CD4-positive, alpha-beta T cell treated with Interleukin-1 beta for 1 hour (primary cell): ENCODE measurements at regions not wholly inside any gene's neighbourhood (a gene's known extent, or its start where the extent isn't known, plus 50 kb on each side); places are given as distances from the start of the nearest gene placed in this dataset.
A peak's percentile ranks its signal among the peaks of the same experiment; 100 is the strongest.
"Not testable (repeated sequence)": the region's sequence is repeated elsewhere in the genome, so short reads cannot be mapped to it uniquely, and the experiment has no call there.

ENCODE experiments used
- DNase-seq, 2 donors: peaks; one replicate each; pipeline ENCODE4 v3.0.0-alpha.2; 2020 to 2022

DNA sequence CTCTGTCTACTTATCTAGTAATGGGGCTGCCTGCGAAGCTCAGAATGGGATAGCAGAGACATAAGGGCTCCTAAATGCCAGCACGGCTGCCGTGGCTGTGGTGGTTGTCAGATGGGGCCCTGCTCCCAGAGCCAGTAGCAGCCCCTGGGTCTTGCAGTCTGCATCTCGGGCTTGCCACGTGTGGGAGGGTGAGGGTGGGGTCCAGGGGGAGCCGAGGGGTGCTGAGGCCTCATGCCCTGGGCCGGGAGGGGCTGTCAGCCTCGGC lies 88.8 kb upstream of the GSE1 start:
- no peak for DNase-seq

DNA sequence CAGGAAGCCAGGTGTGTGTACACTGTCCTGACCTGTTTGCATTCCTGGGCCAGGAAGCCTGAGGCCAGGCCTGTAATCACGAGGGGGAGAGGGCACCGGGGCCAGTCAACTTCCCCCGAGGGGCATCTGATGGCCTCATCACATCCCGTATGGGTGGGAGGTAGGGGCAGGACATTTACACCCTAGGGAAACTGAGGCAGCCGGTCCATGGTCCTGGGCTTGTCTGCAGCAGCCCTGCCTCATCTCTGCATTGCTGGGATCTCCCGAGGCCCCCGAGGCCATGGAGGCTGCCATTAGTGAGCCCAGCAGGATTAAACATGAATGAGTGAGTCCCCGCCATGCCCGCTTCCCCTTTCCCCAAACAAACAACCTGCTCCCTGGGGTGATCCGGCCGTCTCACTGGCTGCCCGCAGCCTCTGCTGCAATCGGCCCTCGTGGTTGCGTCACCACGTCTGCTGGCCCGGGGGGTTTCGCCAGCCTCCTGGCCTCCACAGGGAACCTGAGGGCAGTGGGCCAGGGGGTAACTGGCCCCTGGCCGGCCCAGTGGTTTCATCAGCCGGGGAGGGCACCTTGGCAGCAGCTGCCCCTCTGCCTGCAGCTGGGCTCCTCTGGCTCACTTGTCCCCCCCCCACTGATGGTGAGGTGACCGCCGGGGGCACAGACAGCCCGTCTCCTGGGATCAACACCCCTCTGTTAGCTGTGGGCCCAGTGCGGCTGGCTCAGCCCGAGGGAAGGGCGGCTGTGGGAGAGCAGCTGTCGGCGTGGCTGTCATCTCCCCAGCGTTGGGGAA lies 88.3 kb upstream of the GSE1 start:
- peak; percentile 9 to 69 for DNase-seq

DNA sequence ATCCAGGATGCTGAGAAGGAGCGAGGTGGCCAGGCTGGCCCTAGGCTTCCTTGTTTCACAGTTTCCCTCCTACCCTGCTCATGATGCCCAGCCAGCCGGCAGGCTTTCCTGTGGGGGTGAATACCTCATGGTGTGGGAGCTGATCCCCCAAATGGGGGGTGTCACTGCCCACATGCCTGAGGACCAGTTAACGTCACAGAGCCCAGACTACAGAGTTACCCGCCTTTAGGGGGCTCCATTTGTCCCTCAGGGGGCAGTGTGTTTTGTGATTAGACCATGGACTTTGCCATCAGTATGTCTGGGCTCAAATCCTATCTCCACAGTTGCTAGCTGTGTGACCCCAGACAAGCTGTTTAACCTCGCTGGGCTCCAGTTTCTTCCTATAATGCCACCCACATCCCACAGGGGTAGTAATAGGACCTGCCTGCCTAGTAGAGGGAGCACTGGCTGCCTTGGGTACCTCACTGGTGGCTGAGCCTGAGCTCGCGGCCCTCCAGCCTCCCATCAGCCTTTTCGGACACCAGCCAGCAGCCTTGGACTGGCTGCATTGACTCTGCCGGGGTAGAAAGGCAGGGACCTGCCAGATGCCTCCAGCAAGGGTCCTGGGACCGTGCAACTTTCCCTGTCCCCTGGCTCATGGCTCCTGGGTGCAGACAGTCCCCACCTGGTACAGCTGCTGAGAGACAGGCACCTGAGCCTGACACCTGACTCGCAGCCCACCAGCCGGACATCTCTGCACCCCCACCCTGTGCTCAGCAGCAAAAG lies 87.5 kb upstream of the GSE1 start:
- no peak for DNase-seq

DNA sequence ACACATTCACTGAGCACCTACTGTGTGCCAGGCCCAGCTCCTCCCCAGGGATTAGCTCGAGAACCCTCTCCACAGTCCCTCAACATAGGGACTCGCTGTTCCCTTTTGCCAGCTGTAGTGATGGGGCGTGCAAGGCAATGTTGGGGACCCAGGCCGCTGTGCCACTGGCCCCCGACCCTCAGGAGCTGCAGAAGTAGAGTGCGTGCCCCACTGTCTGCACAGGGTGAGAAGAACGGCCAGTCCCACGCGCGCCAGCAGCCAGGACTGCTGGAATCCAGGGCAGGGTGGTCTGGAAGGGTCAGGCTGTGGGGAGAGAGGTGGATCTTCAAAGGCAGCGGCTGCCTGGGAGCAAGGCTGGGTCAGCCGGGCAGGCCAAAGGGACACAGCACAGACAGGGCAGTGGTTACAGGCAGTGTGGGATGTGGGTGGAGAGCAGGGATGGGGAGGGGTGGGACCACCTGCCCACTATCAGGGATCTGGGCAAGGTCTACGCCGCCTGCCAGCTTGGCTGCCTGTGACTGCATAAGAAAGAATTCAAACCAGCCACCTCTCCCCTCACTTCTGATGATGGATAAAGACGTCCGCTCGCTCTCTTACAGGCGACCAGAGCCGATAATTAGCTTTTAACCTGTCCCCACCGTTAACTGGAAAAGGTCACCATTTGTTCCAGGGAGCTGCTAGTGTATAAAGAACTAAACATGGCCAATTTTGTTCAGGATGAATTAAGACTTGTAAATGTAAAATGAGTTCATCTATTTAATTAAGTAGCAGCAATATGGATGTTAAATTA lies 86.7 kb upstream of the GSE1 start:
- DNase-seq, result no peak

DNA sequence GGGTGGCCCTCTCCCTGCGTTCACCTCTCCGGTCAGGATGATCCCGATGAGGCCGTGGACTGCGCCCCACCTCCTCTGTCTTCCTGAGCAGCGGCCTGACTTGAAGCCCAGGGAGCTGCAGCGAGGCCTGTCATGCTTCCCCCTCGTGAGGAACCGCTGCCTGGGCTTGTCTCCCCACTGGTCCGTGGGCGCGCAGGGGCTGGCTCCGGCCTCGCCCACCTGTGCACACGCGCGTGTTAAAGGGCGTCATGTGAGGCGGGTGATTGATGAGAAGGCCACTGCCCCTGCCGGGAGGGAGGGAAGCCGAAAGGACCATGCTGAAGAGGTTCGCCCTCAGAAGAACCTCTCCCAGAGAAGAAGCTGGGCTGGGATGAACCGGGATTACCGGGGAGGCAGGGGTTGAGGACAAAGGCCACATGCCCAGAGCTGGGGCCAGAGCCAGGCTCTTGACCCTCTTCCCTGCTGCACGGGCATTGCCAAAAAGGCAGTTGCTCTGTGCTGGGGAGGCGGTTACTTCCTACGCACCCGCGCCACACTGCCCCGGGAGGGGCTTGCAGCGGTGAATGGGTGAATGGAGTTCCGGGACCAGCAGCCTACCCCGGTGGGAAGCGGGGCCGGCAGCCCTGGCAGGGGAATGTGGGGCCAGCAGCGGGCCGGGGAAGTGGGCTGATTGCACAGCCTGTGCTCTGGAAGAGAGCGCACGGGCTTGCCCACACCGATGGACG lies 85.9 kb upstream of the GSE1 start:
- DNase-seq, result no peak

DNA sequence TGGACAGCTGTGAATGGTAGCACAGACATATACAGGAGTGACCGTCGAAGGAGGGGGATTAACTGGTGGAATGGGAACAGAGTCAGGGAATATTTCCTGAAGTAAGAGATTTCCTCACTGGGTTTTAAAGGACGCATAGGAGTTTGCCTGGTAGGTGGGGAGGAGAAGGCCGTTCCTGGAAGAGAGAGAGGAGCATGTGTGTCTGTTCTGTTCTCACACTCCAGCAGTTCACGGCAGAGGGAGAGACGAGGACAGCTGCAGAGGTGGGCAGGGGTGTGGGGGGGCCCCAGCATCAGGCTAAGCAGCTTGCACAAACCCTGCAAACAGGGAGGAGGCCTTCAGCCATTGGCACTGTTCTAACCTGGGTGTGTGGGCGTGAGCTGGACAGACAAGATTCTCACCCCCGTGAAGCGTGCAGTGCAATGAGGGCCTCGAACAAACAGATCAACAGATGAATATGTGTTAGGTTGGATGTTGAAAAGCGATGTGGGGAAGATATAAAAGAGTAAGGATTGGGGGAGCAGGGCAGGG lies 85.3 kb upstream of the GSE1 start:
- DNase-seq, result no peak

DNA sequence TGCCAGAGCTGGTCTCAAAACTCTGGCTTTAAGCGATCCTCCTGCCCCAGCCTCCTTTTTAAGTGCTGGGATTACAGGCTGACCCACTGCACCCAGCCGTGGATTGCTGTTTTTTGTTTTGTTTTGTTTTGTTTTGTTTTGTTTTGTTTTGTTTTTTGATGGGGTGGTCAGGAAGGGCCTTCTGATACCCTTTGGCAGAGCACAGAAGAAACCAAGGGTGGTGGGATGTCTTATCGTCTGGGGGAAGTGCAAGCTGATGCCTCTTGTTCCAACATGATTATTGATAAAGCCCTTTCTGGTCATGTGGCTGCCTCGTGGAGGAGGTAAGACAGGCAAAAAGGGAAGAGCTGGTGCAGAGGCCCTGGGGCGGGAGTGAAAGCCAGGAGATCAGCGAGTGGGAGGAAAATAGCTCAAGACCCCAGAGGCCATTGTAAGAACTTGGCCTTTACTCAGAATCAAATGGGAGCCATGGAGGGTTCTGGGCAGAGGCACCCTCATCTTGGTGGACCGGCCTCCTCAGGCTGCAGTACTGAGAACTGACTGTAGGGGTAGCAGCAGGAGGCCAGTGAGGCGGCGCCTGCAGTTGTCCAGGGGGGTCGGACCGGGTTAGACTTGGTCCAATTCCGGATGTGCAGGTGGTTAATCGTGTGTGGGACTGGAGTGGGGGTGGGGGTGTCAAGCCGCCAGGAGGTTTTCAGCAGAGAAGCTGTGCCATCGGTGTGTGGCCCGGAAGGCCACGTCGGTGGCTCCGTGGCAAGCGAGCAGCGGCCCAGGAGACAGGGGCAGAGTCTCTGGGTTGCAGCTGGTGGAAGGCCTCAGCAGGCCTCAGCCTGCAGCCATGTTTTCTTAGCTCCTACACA lies 84.4 kb upstream of the GSE1 start:
- peak; percentile 15 to 41 for DNase-seq

DNA sequence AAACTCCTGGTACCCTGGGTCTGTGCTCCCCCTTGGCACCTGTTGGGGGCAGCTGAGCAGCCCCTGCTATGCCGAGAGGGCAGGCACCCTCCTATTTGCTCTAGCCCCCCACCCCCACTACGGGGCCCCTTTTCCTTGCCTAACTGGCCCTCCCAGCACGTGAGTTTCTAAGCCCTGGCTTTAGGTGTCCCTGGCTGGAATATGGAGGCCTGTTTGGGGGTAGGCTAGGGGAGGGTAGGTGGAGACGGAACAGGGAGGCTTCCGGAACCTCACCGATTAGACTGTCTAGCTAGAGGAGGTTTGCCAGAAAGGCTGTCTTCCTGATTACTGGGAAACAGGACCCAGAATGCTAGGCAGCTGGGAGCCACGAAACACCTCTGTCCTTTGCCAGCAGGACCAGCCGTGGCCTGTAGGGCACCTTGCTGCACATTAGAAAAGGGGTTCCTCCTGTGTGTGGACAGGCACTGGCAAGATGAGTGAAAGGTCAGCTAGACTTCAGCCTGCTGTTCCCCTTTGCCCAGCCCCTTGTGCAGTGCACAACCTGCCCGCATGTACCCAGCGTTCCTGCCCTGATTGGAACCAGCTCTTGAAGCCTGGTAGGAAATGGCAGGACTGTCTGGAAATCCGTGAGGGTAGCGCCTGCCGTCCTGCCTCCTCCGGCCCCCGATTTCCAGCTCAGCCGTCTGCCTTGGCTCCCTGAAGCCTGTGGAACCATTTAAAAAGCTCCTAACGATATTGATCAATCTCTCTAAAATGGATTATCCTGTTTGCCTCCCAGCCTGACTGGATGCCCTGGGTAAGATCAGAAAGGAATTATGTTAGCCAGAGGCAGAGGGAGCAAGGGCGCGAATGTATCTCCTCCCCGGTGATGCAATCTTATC lies 83.4 kb upstream of the GSE1 start:
- no peak for DNase-seq

DNA sequence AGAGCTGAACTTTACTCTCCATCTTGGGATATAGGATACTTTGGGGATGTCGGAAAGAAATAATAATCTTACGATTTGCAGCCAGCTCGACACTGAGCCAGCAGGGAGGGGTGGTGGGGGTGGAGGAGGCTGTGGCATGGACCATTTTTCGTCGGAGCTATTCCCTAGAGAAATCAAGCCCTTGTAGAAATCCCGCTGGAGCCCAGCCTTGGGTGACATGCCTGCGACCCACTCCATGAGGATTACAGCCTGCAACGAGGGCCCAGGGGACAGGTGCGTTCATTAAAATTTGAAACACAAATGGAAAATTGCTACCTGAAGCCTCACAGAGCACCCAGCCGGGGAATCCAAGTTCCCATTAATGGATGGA lies 82.8 kb upstream of the GSE1 start:
- DNase-seq, result no peak

DNA sequence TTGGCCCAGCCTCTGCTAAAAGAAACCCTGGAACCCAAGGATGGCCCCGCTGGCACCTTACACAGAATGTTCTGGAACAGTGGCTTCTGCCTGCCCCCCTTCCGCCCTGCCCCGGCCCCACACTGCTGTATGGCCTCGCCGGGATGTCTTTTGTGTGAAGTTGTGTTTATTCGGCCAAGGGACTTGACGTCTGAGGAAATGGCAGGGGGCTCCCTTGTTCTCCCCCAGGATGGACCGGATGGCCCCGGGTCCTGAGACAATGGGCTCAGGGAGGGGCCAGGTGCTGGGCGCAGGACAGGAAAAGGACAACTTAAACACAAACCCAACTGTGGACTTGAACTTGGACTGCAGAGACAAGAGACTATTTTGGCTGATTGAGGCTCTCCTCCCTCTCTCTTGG lies 81.6 kb upstream of the GSE1 start:
- DNase-seq, result no peak

DNA sequence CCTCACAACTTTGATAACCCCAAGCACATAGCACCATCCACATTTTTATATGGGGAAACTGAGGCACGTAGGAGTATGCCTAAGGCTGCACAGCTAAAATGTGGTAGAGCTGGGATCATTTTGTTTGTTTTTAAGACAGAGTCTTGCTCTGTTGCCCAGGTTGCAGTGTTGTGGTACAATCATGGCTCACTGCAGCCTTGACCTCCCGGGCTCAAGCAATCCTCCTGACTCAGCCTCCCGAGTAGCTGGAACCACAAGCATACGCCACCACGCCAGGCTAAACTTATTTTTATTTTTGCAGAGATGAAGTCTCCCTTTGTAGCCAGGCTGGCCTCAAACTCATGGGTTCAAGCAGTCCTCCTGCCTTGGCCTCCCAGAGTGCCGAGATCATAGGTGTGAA lies 81.0 kb upstream of the GSE1 start:
- DNase-seq, result no peak

DNA sequence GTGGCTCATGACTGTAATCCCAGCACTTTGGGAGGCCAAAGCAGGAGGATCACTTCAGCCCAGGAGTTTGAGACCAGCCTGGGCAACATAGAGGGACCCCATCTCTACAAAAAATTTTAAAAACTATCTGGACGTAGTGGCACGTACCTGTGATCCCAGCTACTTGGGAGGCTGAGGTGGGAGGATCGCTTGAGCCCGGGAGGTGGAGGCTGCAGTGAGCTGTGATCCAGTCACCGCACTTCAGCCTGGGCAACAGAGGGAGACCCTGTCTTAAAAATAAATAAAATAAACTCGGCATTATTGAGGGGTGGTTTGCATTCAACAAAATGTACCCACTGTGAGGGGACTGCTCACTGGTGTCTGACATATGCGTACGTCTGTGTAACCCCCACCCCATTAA lies 79.5 kb upstream of the GSE1 start:
- DNase-seq, result not testable (repeated sequence)

DNA sequence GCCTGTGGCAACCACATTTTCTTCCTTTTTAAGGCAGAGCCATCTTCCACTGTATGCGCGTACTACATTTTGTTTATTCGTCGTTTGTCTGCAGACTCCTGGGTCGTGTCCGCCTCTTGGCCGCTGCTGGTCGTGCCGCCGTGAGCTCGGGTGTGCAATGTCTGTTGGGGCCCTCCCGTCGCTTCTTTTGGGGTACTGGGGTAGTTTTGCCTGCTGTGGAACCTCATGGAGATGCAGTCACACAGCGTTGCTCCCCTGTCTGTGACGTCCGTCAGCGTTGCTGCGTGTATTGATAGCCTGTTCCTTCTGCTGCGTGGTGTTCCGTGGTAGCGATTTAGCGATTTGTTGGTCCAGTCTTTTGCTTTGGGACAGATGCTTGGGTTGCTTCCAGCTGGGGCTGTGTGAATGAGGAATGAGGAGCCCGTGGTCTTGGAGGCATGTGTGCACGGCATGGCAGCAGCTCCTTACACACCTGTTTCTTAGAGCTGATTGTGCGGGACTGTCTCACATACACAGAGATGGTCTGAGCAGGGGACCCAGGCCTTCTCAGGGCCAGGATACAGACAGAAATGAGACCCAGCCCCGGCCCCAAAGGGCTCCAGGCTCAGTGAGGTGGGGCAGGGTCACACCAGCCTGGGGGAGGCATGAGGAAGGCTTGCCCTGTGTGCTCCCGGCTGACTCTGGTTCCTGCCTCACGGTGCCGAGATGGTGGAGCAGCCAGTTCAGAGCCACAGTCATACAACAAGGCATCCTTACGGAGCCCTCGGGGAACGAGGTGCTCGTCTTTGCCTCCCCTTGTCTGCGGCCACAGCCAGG lies 78.4 kb upstream of the GSE1 start:
- DNase-seq, result no peak

DNA sequence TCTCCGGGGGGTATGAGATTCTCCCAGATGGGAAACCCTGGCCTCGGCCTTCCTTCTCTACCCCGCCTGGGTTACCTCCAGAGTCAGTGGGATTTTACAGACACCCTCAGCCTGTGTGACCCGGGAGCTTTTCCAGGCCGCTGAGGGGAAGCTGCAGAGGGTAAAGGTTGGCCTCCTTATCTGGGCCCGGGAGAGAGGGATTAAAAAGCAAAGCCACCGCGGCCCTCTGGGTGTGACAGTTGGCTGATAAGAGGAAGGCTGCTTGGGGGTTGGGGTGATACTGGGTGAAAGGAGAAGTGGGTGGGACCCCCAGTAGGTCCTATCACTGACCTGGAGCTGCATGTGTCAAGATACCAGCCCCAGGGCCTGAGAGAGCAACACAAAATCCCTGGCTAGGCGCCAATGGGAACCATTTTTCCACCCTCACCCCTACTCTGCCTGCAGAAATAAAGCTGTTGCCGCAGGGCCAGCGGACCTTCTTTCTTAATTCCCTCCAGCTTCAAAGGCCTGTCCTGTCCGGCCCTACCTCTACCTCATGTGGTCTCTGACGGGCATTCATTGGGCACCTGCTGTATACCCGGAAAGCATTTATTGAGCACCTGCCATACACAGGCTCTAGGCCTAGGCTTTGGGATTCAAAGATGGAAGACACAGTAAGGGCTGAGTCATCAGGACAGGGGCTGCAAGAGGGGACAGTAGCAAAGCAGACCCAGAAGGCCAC lies 77.6 kb upstream of the GSE1 start:
- DNase-seq, result no peak

DNA sequence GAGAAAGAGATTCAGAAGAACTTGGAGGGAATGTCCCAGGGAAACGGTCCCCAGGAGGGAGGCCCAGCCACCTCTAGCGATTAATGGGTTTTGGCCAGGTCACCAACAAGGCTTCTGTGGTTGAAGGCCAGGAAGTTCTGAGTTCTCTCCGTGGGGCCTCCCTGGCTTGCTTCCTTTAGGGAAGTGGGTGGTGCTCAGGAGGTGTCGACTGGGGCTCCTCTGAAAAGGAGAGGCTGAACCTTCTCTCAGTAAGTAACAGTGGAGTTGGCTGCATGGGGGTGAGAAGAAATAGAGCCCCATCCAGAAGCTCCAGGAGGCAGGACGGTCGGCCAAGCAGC lies 77.1 kb upstream of the GSE1 start:
- DNase-seq, result peak in 1 of 2 donors; percentile 17

DNA sequence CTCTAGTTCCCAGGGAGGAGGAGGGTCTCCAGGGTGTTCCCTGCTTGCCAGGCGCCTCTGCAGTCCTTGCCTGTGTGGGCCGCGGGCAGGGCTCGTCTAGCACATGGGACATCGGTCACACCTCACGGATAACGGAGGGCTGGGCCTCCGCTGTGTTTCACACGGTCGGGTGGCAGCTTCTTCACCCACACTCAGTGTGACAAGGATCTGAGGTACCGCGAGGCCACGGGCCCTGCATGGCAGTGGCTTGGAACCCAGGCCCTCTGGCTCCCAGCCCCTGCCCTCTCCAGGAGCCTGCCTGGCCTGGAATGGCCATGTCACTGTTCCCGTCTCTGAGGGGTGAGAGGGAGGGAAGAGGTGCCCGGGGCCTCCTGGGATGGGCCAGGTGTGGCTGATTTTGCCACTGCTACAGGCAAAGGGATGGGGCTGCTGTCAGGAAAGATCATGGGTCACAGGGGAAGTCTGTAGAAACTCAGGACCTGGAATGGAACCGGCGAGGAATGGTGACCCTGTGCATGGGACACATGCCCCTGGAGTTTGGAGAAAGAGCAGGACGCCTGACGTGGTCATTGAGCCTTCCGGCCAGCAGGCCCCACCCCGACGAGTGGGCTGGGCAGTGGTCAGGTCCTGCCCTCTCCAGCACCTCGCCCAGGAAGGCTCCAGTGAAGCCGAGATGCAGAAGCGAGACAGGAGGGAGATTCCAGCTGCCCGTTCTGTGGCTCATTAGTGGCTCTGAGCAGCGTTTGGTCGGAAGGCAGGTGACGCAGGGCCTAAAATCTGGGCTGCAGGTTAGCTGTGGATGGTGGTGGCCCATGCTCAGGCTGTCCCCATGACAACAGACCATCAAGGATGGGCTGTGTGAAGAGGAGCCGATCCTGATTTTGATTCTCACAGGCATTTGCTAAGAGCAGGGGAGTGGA lies 76.5 kb upstream of the GSE1 start:
- no peak for DNase-seq

DNA sequence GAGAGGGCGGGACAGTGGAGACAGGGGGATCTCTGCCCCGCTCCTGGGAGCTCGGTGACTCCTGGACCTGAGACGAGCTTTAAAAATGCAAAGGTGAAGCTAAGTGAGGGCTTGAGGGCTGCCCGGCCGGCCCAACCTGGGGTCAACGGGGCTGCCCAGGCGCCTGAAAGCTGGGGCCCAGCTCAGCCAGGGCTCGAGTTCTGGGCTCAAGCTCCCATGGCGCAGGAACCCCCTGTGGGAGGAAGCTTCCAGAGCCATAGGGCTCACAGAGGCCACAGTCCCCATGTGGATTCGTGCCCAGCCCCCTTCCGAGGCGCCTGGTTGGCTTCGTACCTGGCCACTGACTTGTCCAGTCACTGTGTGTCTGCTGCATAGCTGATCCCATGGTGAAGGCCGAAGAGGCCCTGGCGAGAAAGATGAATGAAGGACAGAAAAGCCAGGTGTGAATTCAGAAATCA lies 75.8 kb upstream of the GSE1 start:
- no peak for DNase-seq

DNA sequence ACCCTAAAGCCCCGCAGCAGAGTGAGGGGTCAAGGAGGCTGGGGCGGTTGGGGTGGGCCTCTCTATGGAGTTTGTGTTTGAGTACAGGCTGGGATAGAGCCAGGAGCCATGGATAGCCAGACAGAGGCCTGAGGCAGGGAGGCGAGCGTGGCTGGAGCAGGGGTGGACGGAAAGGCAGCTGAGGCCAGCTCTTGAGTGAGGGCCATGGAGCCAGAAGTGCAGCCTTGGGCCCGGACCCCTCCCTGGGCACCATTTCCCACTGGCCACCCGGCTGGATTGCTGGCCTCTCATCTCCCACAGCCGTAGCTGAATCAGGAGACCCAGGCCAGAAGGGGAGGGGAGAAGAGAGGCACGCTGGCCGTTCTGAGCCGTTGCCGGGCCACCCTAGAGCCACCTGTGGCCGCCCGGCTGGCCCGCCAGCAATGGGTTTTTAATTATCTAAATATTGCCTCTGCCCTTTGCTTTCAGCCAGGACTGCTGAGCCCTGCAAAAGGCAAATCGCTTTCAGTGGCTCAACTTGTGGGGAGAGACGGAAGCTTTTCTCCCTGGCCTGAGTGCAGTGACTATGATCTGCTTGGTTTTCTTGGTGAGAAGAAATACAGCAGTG lies 75.2 kb upstream of the GSE1 start:
- no peak for DNase-seq
